ENCODE measurements at regions not wholly inside any gene's neighbourhood (a gene's known extent, or its start where the extent isn't known, plus 50 kb on each side); places are given as distances from the start of the nearest gene placed in this dataset.

- H3K27ac ChIP-seq (ENCODE audit: low read length) = peak overlapping the region; percentile 86
- H3K4me3 ChIP-seq (ENCODE audit: low read length in 2 of 2) = peak overlapping the region; percentile 24 to 30
- peaks cover 34% of the 10 kb centered on the region for H3K4me1 ChIP-seq (ENCODE audit: control insufficient read depth, insufficient read depth, low read length)
- H3K9ac ChIP-seq (ENCODE audit: low read length in 2 of 2) = peak overlapping the region; percentile 41 to 68
- no peaks in the 10 kb centered on the region for H3K9me3 ChIP-seq (ENCODE audit: control insufficient read depth in 2 of 2, low read length in 2 of 2)
- no peaks in the 10 kb centered on the region for H3K27me3 ChIP-seq (ENCODE audit: control insufficient read depth in 1 of 2, insufficient read depth in 2 of 2, low read length in 2 of 2)
- H3K36me3 ChIP-seq (ENCODE audit: control insufficient read depth in 2 of 2, insufficient read depth in 2 of 2, low read length in 2 of 2) = no peaks in the 10 kb centered on the region
These were observed 360.2 kb downstream of the DEPDC1B start for GRCh38 chr5:60339691-60340201.

GRCh38 chr5:60338846-60339245 lies 361.1 kb downstream of the DEPDC1B start:
- H3K36me3 ChIP-seq (ENCODE audit: control insufficient read depth in 2 of 2, insufficient read depth in 2 of 2, low read length in 2 of 2) = no peaks in the 10 kb centered on the region
- H3K27me3 ChIP-seq (ENCODE audit: control insufficient read depth in 1 of 2, insufficient read depth in 2 of 2, low read length in 2 of 2) = no peaks in the 10 kb centered on the region
- H3K27ac ChIP-seq (ENCODE audit: low read length) = peak overlapping the region; percentile 86
- peak overlapping the region in 1 of 2 donors; percentile 10 for H3K4me3 ChIP-seq (ENCODE audit: low read length in 2 of 2)
- no peaks in the 10 kb centered on the region for H3K9me3 ChIP-seq (ENCODE audit: control insufficient read depth in 2 of 2, low read length in 2 of 2)
- no peak overlapping the region for H3K9ac ChIP-seq (ENCODE audit: low read length in 2 of 2)
- H3K4me1 ChIP-seq (ENCODE audit: control insufficient read depth, insufficient read depth, low read length) = peaks cover 37% of the 10 kb centered on the region

- H3K9ac ChIP-seq (ENCODE audit: low read length in 2 of 2) = no peak overlapping the region
- no peak overlapping the region for H3K4me3 ChIP-seq (ENCODE audit: low read length in 2 of 2)
- H3K36me3 ChIP-seq (ENCODE audit: control insufficient read depth in 2 of 2, insufficient read depth in 2 of 2, low read length in 2 of 2) = no peaks in the 10 kb centered on the region
- H3K27ac ChIP-seq (ENCODE audit: low read length) = peak overlapping the region; percentile 53
- peaks cover 35% of the 10 kb centered on the region for H3K4me1 ChIP-seq (ENCODE audit: control insufficient read depth, insufficient read depth, low read length)
- no peaks in the 10 kb centered on the region for H3K27me3 ChIP-seq (ENCODE audit: control insufficient read depth in 1 of 2, insufficient read depth in 2 of 2, low read length in 2 of 2)
- no peaks in the 10 kb centered on the region for H3K9me3 ChIP-seq (ENCODE audit: control insufficient read depth in 2 of 2, low read length in 2 of 2)
These were observed 363.5 kb downstream of the DEPDC1B start for GRCh38 chr5:60336491-60336890.

- Histone ChIP-seq H3K9me3 (ENCODE audit: control insufficient read depth in 2 of 2, low read length in 2 of 2) (no peaks in the 10 kb centered on the region), H3K27me3 (ENCODE audit: control insufficient read depth in 1 of 2, insufficient read depth in 2 of 2, low read length in 2 of 2) (no peaks in the 10 kb centered on the region), H3K4me1 (ENCODE audit: control insufficient read depth, insufficient read depth, low read length) (peaks cover 30% of the 10 kb centered on the region), H3K27ac (ENCODE audit: low read length) (peak overlapping the region; percentile 68), H3K36me3 (ENCODE audit: control insufficient read depth in 2 of 2, insufficient read depth in 2 of 2, low read length in 2 of 2) (no peaks in the 10 kb centered on the region), H3K9ac (ENCODE audit: low read length in 2 of 2) (no peak overlapping the region), H3K4me3 (ENCODE audit: low read length in 2 of 2) (no peak overlapping the region)
These were observed 364.1 kb downstream of the DEPDC1B start for GRCh38 chr5:60335913-60336312.

GRCh38 chr5:60334281-60334713 lies 365.7 kb downstream of the DEPDC1B start:
- peak overlapping the region; percentile 68 for H3K27ac ChIP-seq (ENCODE audit: low read length)
- H3K4me3 ChIP-seq (ENCODE audit: low read length in 2 of 2) = no peak overlapping the region
- no peaks in the 10 kb centered on the region for H3K27me3 ChIP-seq (ENCODE audit: control insufficient read depth in 1 of 2, insufficient read depth in 2 of 2, low read length in 2 of 2)
- no peaks in the 10 kb centered on the region for H3K36me3 ChIP-seq (ENCODE audit: control insufficient read depth in 2 of 2, insufficient read depth in 2 of 2, low read length in 2 of 2)
- H3K9me3 ChIP-seq (ENCODE audit: control insufficient read depth in 2 of 2, low read length in 2 of 2) = no peaks in the 10 kb centered on the region
- H3K9ac ChIP-seq (ENCODE audit: low read length in 2 of 2) = no peak overlapping the region
- peaks cover 24% of the 10 kb centered on the region for H3K4me1 ChIP-seq (ENCODE audit: control insufficient read depth, insufficient read depth, low read length)

- no peaks in the 10 kb centered on the region for H3K27me3 ChIP-seq (ENCODE audit: control insufficient read depth in 1 of 2, insufficient read depth in 2 of 2, low read length in 2 of 2)
- H3K36me3 ChIP-seq (ENCODE audit: control insufficient read depth in 2 of 2, insufficient read depth in 2 of 2, low read length in 2 of 2) = no peaks in the 10 kb centered on the region
- no peaks in the 10 kb centered on the region for H3K9me3 ChIP-seq (ENCODE audit: control insufficient read depth in 2 of 2, low read length in 2 of 2)
- H3K4me1 ChIP-seq (ENCODE audit: control insufficient read depth, insufficient read depth, low read length) = peaks cover 21% of the 10 kb centered on the region
- H3K4me3 ChIP-seq (ENCODE audit: low read length in 2 of 2) = no peak overlapping the region
- H3K9ac ChIP-seq (ENCODE audit: low read length in 2 of 2) = no peak overlapping the region
- H3K27ac ChIP-seq (ENCODE audit: low read length) = no peak overlapping the region
These were observed 366.9 kb downstream of the DEPDC1B start for GRCh38 chr5:60333005-60333571.

GRCh38 chr5:60332244-60333004 lies 367.5 kb downstream of the DEPDC1B start:
- H3K27ac ChIP-seq (ENCODE audit: low read length) = no peak overlapping the region
- H3K9me3 ChIP-seq (ENCODE audit: control insufficient read depth in 2 of 2, low read length in 2 of 2) = no peaks in the 10 kb centered on the region
- H3K36me3 ChIP-seq (ENCODE audit: control insufficient read depth in 2 of 2, insufficient read depth in 2 of 2, low read length in 2 of 2) = no peaks in the 10 kb centered on the region
- H3K27me3 ChIP-seq (ENCODE audit: control insufficient read depth in 1 of 2, insufficient read depth in 2 of 2, low read length in 2 of 2) = no peaks in the 10 kb centered on the region
- H3K9ac ChIP-seq (ENCODE audit: low read length in 2 of 2) = no peak overlapping the region
- H3K4me3 ChIP-seq (ENCODE audit: low read length in 2 of 2) = no peak overlapping the region
- H3K4me1 ChIP-seq (ENCODE audit: control insufficient read depth, insufficient read depth, low read length) = peaks cover 21% of the 10 kb centered on the region

- Histone ChIP-seq H3K4me3 (ENCODE audit: low read length in 2 of 2) (no peak overlapping the region), H3K9me3 (ENCODE audit: control insufficient read depth in 2 of 2, low read length in 2 of 2) (peaks cover 0 to under 1% of the 10 kb centered on the region in 2 donors), H3K9ac (ENCODE audit: low read length in 2 of 2) (no peak overlapping the region), H3K27me3 (ENCODE audit: control insufficient read depth in 1 of 2, insufficient read depth in 2 of 2, low read length in 2 of 2) (no peaks in the 10 kb centered on the region), H3K36me3 (ENCODE audit: control insufficient read depth in 2 of 2, insufficient read depth in 2 of 2, low read length in 2 of 2) (no peaks in the 10 kb centered on the region), H3K27ac (ENCODE audit: low read length) (no peak overlapping the region), H3K4me1 (ENCODE audit: control insufficient read depth, insufficient read depth, low read length) (peaks cover 8% of the 10 kb centered on the region)
These were observed 369.7 kb downstream of the DEPDC1B start for GRCh38 chr5:60330236-60330635.

- H3K9me3 ChIP-seq (ENCODE audit: control insufficient read depth in 2 of 2, low read length in 2 of 2) = peaks cover 0 to 10% of the 10 kb centered on the region in 2 donors
- H3K27me3 ChIP-seq (ENCODE audit: control insufficient read depth in 1 of 2, insufficient read depth in 2 of 2, low read length in 2 of 2) = no peaks in the 10 kb centered on the region
- no peaks in the 10 kb centered on the region for H3K36me3 ChIP-seq (ENCODE audit: control insufficient read depth in 2 of 2, insufficient read depth in 2 of 2, low read length in 2 of 2)
- no peak overlapping the region for H3K4me3 ChIP-seq (ENCODE audit: low read length in 2 of 2)
- H3K27ac ChIP-seq (ENCODE audit: low read length) = no peak overlapping the region
- no peaks in the 10 kb centered on the region for H3K4me1 ChIP-seq (ENCODE audit: control insufficient read depth, insufficient read depth, low read length)
- no peak overlapping the region for H3K9ac ChIP-seq (ENCODE audit: low read length in 2 of 2)
These were observed 374.1 kb downstream of the DEPDC1B start for GRCh38 chr5:60325870-60326269.

GRCh38 chr5:60323596-60323995 lies 376.4 kb downstream of the DEPDC1B start:
- Histone ChIP-seq H3K27me3 (ENCODE audit: control insufficient read depth in 1 of 2, insufficient read depth in 2 of 2, low read length in 2 of 2) (no peaks in the 10 kb centered on the region), H3K9me3 (ENCODE audit: control insufficient read depth in 2 of 2, low read length in 2 of 2) (peaks cover 0 to 10% of the 10 kb centered on the region in 2 donors), H3K27ac (ENCODE audit: low read length) (no peak overlapping the region), H3K4me3 (ENCODE audit: low read length in 2 of 2) (peak overlapping the region in 1 of 2 donors; percentile 3), H3K9ac (ENCODE audit: low read length in 2 of 2) (no peak overlapping the region), H3K4me1 (ENCODE audit: control insufficient read depth, insufficient read depth, low read length) (no peaks in the 10 kb centered on the region), H3K36me3 (ENCODE audit: control insufficient read depth in 2 of 2, insufficient read depth in 2 of 2, low read length in 2 of 2) (no peaks in the 10 kb centered on the region)

GRCh38 chr5:60312098-60312497 lies 387.9 kb downstream of the DEPDC1B start:
- Histone ChIP-seq H3K4me1 (ENCODE audit: control insufficient read depth, insufficient read depth, low read length) (no peaks in the 10 kb centered on the region), H3K9ac (ENCODE audit: low read length in 2 of 2) (no peak overlapping the region)

More at GRCh38 chr5:60312098-60312497, 387.9 kb downstream of the DEPDC1B start:
- H3K36me3 ChIP-seq (ENCODE audit: control insufficient read depth in 2 of 2, insufficient read depth in 2 of 2, low read length in 2 of 2) = no peaks in the 10 kb centered on the region
- H3K27me3 ChIP-seq (ENCODE audit: control insufficient read depth in 1 of 2, insufficient read depth in 2 of 2, low read length in 2 of 2) = no peaks in the 10 kb centered on the region
- no peaks in the 10 kb centered on the region for H3K9me3 ChIP-seq (ENCODE audit: control insufficient read depth in 2 of 2, low read length in 2 of 2)
- no peak overlapping the region for H3K4me3 ChIP-seq (ENCODE audit: low read length in 2 of 2)
- H3K27ac ChIP-seq (ENCODE audit: low read length) = no peak overlapping the region
